ENCODE measurements at regions not wholly inside any gene's neighbourhood (a gene's known extent, or its start where the extent isn't known, plus 50 kb on each side); places are given as distances from the start of the nearest gene placed in this dataset.

GRCh38 chr10:130568246-130568645, 432.1 kb downstream of the GLRX3 start:
- DNase-seq (no peak), ATAC-seq (no peak)
- POLR2A ChIA-PET (ENCODE audit: unreplicated experiment), result no interaction called here
- CTCF ChIA-PET, result no interaction called here
- H3K4me2 ChIP-seq (ENCODE audit: low read length), result no peak overlapping the region
- no peaks in the 10 kb centered on the region for H3F3A ChIP-seq (ENCODE audit: low read length, unreplicated experiment)
- no peaks in the 10 kb centered on the region for H4K20me1 ChIP-seq (ENCODE audit: low read length)
- intact Hi-C loops (cut with micrococcal nuclease), result no loop called here
- TF ChIP-seq EZH2 (IDR thresholded peaks at IDR 0.05; ENCODE audit: low read length, unreplicated experiment), result no peak
- TF ChIP-seq EZH2phosphoT487 (IDR thresholded peaks at IDR 0.05; ENCODE audit: borderline replicate concordance, low read length), result no peak
- no peak for TF ChIP-seq CTCF (conservative IDR thresholded peaks at IDR 0.05; ENCODE audit: low read depth, low read length)
- H3K9me2 ChIP-seq (replicated peaks; ENCODE audit: low read length), result no peaks in the 10 kb centered on the region
- H3K36me3 ChIP-seq (ENCODE audit: low read depth, low read length), result no peaks in the 10 kb centered on the region
- H3K27ac ChIP-seq (ENCODE audit: low read length), result no peak overlapping the region
- H3K79me2 ChIP-seq (ENCODE audit: low read length), result no peaks in the 10 kb centered on the region
- no peak overlapping the region for H3K4me3 ChIP-seq (ENCODE audit: low read length)
- H3K9me3 ChIP-seq (ENCODE audit: low read length), result no peaks in the 10 kb centered on the region
- H3K4me1 ChIP-seq (ENCODE audit: insufficient read depth, low read length), result no peaks in the 10 kb centered on the region
- no peaks in the 10 kb centered on the region for H3K27me3 ChIP-seq (ENCODE audit: low read length)
- no peak overlapping the region for H2AFZ ChIP-seq (ENCODE audit: low read length)
- BruUV-seq (replicated peaks), result no TSS peak
- H3K9ac ChIP-seq (ENCODE audit: low read length), result no peak overlapping the region

DNA sequence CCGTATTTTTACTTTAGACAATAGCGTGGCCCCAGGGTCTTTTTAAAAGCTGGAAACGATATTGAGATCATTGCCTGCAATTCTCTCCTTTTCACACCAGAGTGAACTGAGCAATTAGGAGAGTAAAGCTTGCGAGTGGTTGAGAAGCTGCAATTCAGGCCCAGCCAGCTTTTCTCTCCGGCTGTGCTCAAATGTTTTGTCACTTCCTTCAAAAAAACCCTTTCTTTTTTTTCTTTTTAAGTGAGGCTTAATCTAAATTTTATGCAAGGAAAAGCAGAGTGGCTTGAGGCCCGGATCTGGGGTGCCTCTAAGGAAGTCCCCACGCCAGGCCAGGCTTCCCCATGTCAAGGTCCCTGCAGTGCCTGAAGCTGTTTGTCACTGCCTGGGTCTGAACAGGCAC, 433.9 kb downstream of the GLRX3 start:
- no peak overlapping the region for H3K9ac ChIP-seq (ENCODE audit: low read length)
- no peaks in the 10 kb centered on the region for H3K9me2 ChIP-seq (replicated peaks; ENCODE audit: low read length)
- H3K27me3 ChIP-seq (ENCODE audit: low read length), result no peaks in the 10 kb centered on the region
- intact Hi-C loops (cut with micrococcal nuclease), result no loop called here
- no peaks in the 10 kb centered on the region for H3K79me2 ChIP-seq (ENCODE audit: low read length)
- CTCF ChIA-PET, result no interaction called here
- no peak overlapping the region for H3K27ac ChIP-seq (ENCODE audit: low read length)
- H3K4me3 ChIP-seq (ENCODE audit: low read length), result no peak overlapping the region
- no peak for ATAC-seq
- H3K4me2 ChIP-seq (ENCODE audit: low read length), result no peak overlapping the region
- no peak for DNase-seq
- no peak overlapping the region for H2AFZ ChIP-seq (ENCODE audit: low read length)
- BruUV-seq (replicated peaks), result no TSS peak
- no peaks in the 10 kb centered on the region for H4K20me1 ChIP-seq (ENCODE audit: low read length)
- no peaks in the 10 kb centered on the region for H3K4me1 ChIP-seq (ENCODE audit: insufficient read depth, low read length)
- no peaks in the 10 kb centered on the region for H3K36me3 ChIP-seq (ENCODE audit: low read depth, low read length)
- TF ChIP-seq CTCF (conservative IDR thresholded peaks at IDR 0.05; ENCODE audit: low read depth, low read length) (no peak), EZH2 (IDR thresholded peaks at IDR 0.05; ENCODE audit: low read length, unreplicated experiment) (no peak), EZH2phosphoT487 (IDR thresholded peaks at IDR 0.05; ENCODE audit: borderline replicate concordance, low read length) (no peak)
- no peaks in the 10 kb centered on the region for H3K9me3 ChIP-seq (ENCODE audit: low read length)
- H3F3A ChIP-seq (ENCODE audit: low read length, unreplicated experiment), result no peaks in the 10 kb centered on the region
- POLR2A ChIA-PET (ENCODE audit: unreplicated experiment), result no interaction called here

DNA sequence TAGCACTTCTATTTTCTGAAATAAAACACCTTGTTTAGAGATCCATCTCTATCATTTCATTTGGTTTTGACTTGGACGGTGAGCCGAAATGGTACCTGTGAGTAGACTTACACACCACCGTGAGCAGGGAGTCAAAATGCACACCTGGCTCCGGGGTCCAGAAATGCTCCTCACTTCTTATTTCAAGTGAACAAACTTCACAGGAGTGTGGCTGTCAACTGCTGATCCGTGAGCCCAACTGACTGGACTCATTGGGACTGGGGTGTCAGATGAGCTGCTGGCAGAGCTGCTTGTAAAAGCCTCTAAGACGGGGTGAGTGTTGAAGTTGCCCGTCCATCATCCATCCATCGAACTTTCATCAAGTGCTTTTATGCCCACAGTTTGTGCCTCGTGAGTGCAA, 435.5 kb downstream of the GLRX3 start:
- intact Hi-C loops (cut with micrococcal nuclease), result no loop called here
- Histone ChIP-seq H3K4me1 (ENCODE audit: insufficient read depth, low read length) (no peaks in the 10 kb centered on the region), H3K36me3 (ENCODE audit: low read depth, low read length) (no peaks in the 10 kb centered on the region), H3K27ac (ENCODE audit: low read length) (no peak overlapping the region), H3K9me3 (ENCODE audit: low read length) (no peaks in the 10 kb centered on the region), H4K20me1 (ENCODE audit: low read length) (no peaks in the 10 kb centered on the region), H2AFZ (ENCODE audit: low read length) (no peak overlapping the region), H3K79me2 (ENCODE audit: low read length) (no peaks in the 10 kb centered on the region), H3K9ac (ENCODE audit: low read length) (no peak overlapping the region), H3K4me3 (ENCODE audit: low read length) (no peak overlapping the region), H3K4me2 (ENCODE audit: low read length) (no peak overlapping the region), H3K9me2 (replicated peaks; ENCODE audit: low read length) (no peaks in the 10 kb centered on the region), H3F3A (ENCODE audit: low read length, unreplicated experiment) (no peaks in the 10 kb centered on the region), H3K27me3 (ENCODE audit: low read length) (no peaks in the 10 kb centered on the region)
- ChIA-PET POLR2A (ENCODE audit: unreplicated experiment) (no interaction called here), CTCF (no interaction called here)
- TF ChIP-seq EZH2phosphoT487 (IDR thresholded peaks at IDR 0.05; ENCODE audit: borderline replicate concordance, low read length) (no peak), EZH2 (IDR thresholded peaks at IDR 0.05; ENCODE audit: low read length, unreplicated experiment) (no peak), CTCF (conservative IDR thresholded peaks at IDR 0.05; ENCODE audit: low read depth, low read length) (no peak)
- DNase-seq (no peak), ATAC-seq (no peak)
- no TSS peak for BruUV-seq (replicated peaks)
